ENCODE measurements at regions not wholly inside any gene's neighbourhood (a gene's known extent, or its start where the extent isn't known, plus 50 kb on each side); places are given as distances from the start of the nearest gene placed in this dataset.

GRCh38 chr14:84850595-84850994 is 679.3 kb upstream of the FLRT2 start:
- no peak for DNase-seq (ENCODE audit: low read depth in 1 of 2, low spot score in 1 of 2)

GRCh38 chr14:84856751-84857534 is 673.0 kb upstream of the FLRT2 start:
- TF ChIP-seq REST (IDR thresholded peaks at IDR 0.05; ENCODE audit: insufficient replicate concordance, low read depth): no peak
- no peak for TF ChIP-seq GABPA (IDR thresholded peaks at IDR 0.05; ENCODE audit: low read depth)
- no peak for TF ChIP-seq POLR2AphosphoS5 (IDR thresholded peaks at IDR 0.05; ENCODE audit: low read depth)
- no peak for TF ChIP-seq SPI1 (IDR thresholded peaks at IDR 0.05; ENCODE audit: borderline replicate concordance, low read depth)
- TF ChIP-seq CTCF (IDR thresholded peaks at IDR 0.05; ENCODE audit: insufficient read depth, low read length): no peak

More at GRCh38 chr14:84850595-84850994, 679.3 kb upstream of the FLRT2 start:
- Histone ChIP-seq H3K4me3 (replicated peaks; ENCODE audit: insufficient read depth, low read length) (no peak overlapping the region), H3K27ac (replicated peaks) (no peak overlapping the region), H3K27me3 (ENCODE audit: insufficient read depth, poor library complexity, severe bottlenecking) (no peaks in the 10 kb centered on the region)
- TF ChIP-seq SPI1 (IDR thresholded peaks at IDR 0.05; ENCODE audit: borderline replicate concordance, low read depth) (no peak), POLR2AphosphoS5 (IDR thresholded peaks at IDR 0.05; ENCODE audit: low read depth) (no peak), GABPA (IDR thresholded peaks at IDR 0.05; ENCODE audit: low read depth) (no peak), CTCF (IDR thresholded peaks at IDR 0.05; ENCODE audit: insufficient read depth, low read length) (no peak), REST (IDR thresholded peaks at IDR 0.05; ENCODE audit: insufficient replicate concordance, low read depth) (no peak)

GRCh38 chr14:84857571-84857970 is 672.4 kb upstream of the FLRT2 start:
- DNase-seq (ENCODE audit: low read depth in 1 of 2, low spot score in 1 of 2): no peak
- no peak for TF ChIP-seq CTCF (IDR thresholded peaks at IDR 0.05; ENCODE audit: insufficient read depth, low read length)
- TF ChIP-seq GABPA (IDR thresholded peaks at IDR 0.05; ENCODE audit: low read depth): no peak
- TF ChIP-seq REST (IDR thresholded peaks at IDR 0.05; ENCODE audit: insufficient replicate concordance, low read depth): no peak
- no peak for TF ChIP-seq POLR2AphosphoS5 (IDR thresholded peaks at IDR 0.05; ENCODE audit: low read depth)
- TF ChIP-seq SPI1 (IDR thresholded peaks at IDR 0.05; ENCODE audit: borderline replicate concordance, low read depth): no peak
- H3K27ac ChIP-seq (replicated peaks): no peak overlapping the region
- no peaks in the 10 kb centered on the region for H3K27me3 ChIP-seq (ENCODE audit: insufficient read depth, poor library complexity, severe bottlenecking)
- no peak overlapping the region for H3K4me3 ChIP-seq (replicated peaks; ENCODE audit: insufficient read depth, low read length)

More at GRCh38 chr14:84856751-84857534, 673.0 kb upstream of the FLRT2 start:
- Histone ChIP-seq H3K27me3 (ENCODE audit: insufficient read depth, poor library complexity, severe bottlenecking) (no peaks in the 10 kb centered on the region), H3K4me3 (replicated peaks; ENCODE audit: insufficient read depth, low read length) (no peak overlapping the region), H3K27ac (replicated peaks) (no peak overlapping the region)
- DNase-seq (ENCODE audit: low read depth in 1 of 2, low spot score in 1 of 2): no peak
